Small intestine (tissue), 7 donors: ENCODE measurements at regions not wholly inside any gene's neighbourhood (a gene's known extent, or its start where the extent isn't known, plus 50 kb on each side); places are given as distances from the start of the nearest gene placed in this dataset.

Experiments used
- DNase-seq, 2 donors: peaks; one replicate each; pipeline versions ENCODE4 v3.0.0 to v3.0.0-alpha.2; 2013
- FAIRE-seq: peaks from 2 replicates; lab custom pipeline; 2012; peaks lifted over from hg19 to GRCh38; lab: Jason Lieb, UNC
- H3K27ac ChIP-seq, 3 donors: one replicate each; pipeline ENCODE4 v1.5.1; 2013; ENCODE audit warnings: low read length in 2 of 3, mild to moderate bottlenecking in 2 of 3, control low read depth in 1 of 3, inconsistent platforms in 1 of 3, low read depth in 1 of 3, moderate library complexity in 1 of 3
- H3K27me3 ChIP-seq, 3 donors: one replicate each; pipeline ENCODE4 v1.6.1; 2013; ENCODE audit warnings: low read length in 3 of 3, inconsistent platforms in 1 of 3; ENCODE audit not compliant: control insufficient read depth in 3 of 3, insufficient read depth in 3 of 3
- H3K36me3 ChIP-seq, 3 donors: one replicate each; pipeline ENCODE4 v1.6.1; 2013; ENCODE audit warnings: low read length in 3 of 3, inconsistent platforms in 1 of 3, low read depth in 1 of 3, mild to moderate bottlenecking in 1 of 3, moderate library complexity in 1 of 3; ENCODE audit not compliant: control insufficient read depth in 3 of 3, insufficient read depth in 2 of 3
- H3K4me1 ChIP-seq, 3 donors: one replicate each; pipeline ENCODE4 v1.6.1; 2013; ENCODE audit warnings: low read length in 2 of 3, inconsistent platforms in 1 of 3, low read depth in 1 of 3, mild to moderate bottlenecking in 1 of 3, moderate library complexity in 1 of 3; ENCODE audit not compliant: control insufficient read depth in 3 of 3, insufficient read depth in 2 of 3
- H3K4me3 ChIP-seq, 3 donors: one replicate each; pipeline ENCODE4 v1.5.1; 2013; ENCODE audit warnings: low read length in 3 of 3, control low read depth in 1 of 3, inconsistent platforms in 1 of 3, low read depth in 1 of 3, mild to moderate bottlenecking in 1 of 3, moderate library complexity in 1 of 3
- H3K9me3 ChIP-seq, 2 donors: one replicate each; pipeline ENCODE4 v1.6.1; 2013; ENCODE audit warnings: low read depth in 1 of 2, low read length in 1 of 2; ENCODE audit not compliant: control insufficient read depth in 2 of 2, insufficient read depth in 1 of 2
- WGBS, 3 donors: extraction: QIAGEN DNeasy Blood & Tissue Kit; methylation state at CpG; one replicate each; pipeline ENCODE4 v1.1.7; 2013; 5-methylcytosine and 5-hydroxymethylcytosine counted together
- donor health status: healthy with polysubstance abuse.
- donor health status: control.
- donor health status: control.
- donor health status: Bipolar disorder and iron deficiency.
- donor health status: healthy.

DNA sequence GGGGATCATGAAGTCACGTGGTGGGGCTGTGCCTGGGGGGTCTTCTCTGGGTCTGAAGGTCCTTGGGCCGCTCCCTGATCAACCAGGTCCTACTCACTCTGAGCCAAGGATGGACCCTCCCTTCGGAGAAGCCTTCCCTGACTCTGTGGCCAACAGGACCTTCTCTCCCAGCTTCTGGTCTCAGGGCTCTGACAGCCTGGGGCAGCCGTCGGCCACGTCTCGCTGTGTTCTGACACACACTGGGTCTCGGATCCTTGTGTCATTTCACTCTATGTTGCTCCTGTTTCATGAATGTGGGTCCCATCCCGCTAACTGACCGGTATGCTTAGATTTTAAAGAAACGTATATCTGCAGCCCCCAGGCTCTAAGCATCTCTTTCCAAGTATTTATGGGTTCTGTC is 256.1 kb downstream of the ENGASE start:
- DNase-seq, result no peak
- WGBS, 3 donors, result 59 to 77% (median 72%) methylated on average over 10 to 11 of the region's 11 CpGs
- H3K27me3 ChIP-seq, result peaks cover 0 to 4% (median 0%) of the 10 kb centered on the region in 3 donors
- no peak for FAIRE-seq
- no peak overlapping the region for H3K27ac ChIP-seq
- H3K4me3 ChIP-seq, result no peak overlapping the region
- no peaks in the 10 kb centered on the region for H3K4me1 ChIP-seq
- no peaks in the 10 kb centered on the region for H3K9me3 ChIP-seq
- no peaks in the 10 kb centered on the region for H3K36me3 ChIP-seq

DNA sequence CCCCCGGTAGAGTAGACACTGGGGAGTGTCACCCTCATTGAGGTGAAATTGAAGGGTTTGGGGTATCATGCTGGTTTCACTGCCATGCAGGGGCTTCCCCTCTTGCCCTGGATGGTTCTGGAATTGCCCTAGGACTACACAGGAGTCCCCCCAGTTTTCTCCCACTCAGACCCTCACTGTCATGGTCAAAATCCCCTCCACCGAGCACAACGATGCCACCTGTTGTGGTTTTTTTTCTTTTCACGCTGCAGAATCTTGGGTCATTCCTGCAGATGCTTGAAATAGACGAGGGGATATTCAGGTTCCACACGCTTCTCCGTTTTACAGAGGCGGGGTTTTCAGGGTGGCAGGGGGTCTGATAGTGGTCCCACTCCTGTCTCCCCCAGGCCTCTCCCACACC is 255.6 kb downstream of the ENGASE start:
- H3K36me3 ChIP-seq, result no peaks in the 10 kb centered on the region
- DNase-seq, result no peak
- FAIRE-seq, result no peak
- no peaks in the 10 kb centered on the region for H3K4me1 ChIP-seq
- H3K9me3 ChIP-seq, result no peaks in the 10 kb centered on the region
- peaks cover 0 to 4% (median 0%) of the 10 kb centered on the region in 3 donors for H3K27me3 ChIP-seq
- H3K4me3 ChIP-seq, result no peak overlapping the region
- 80 to 86% (median 81%) methylated on average over 8 of the region's 8 CpGs for WGBS, 3 donors
- H3K27ac ChIP-seq, result no peak overlapping the region

DNA sequence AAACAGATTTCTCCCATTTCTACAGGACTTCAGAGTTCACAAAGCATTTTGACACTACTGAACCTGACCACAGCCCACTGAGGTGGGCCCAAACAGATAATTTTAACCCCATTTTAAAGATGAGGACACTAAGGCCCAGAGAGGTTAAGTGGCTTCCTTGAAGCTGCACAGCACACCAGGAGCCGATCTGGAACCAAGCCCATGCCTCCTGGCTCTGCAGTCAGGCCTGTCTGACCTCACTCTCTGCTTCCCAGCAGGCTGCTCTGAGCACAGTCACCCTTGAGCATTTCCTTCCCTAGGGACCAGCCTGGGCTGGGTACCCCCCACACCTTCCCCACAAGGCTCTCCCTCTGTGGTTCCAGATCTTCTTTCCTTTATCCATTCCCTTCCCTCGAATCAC is 252.2 kb downstream of the ENGASE start:
- no peak overlapping the region for H3K4me3 ChIP-seq
- WGBS, 3 donors, result 38 to 52% (median 47%) methylated on average over 2 of the region's 2 CpGs
- DNase-seq, result no peak
- no peaks in the 10 kb centered on the region for H3K9me3 ChIP-seq
- H3K4me1 ChIP-seq, result no peaks in the 10 kb centered on the region
- no peaks in the 10 kb centered on the region for H3K36me3 ChIP-seq
- no peaks in the 10 kb centered on the region for H3K27me3 ChIP-seq
- no peak overlapping the region for H3K27ac ChIP-seq
- FAIRE-seq, result no peak

DNA sequence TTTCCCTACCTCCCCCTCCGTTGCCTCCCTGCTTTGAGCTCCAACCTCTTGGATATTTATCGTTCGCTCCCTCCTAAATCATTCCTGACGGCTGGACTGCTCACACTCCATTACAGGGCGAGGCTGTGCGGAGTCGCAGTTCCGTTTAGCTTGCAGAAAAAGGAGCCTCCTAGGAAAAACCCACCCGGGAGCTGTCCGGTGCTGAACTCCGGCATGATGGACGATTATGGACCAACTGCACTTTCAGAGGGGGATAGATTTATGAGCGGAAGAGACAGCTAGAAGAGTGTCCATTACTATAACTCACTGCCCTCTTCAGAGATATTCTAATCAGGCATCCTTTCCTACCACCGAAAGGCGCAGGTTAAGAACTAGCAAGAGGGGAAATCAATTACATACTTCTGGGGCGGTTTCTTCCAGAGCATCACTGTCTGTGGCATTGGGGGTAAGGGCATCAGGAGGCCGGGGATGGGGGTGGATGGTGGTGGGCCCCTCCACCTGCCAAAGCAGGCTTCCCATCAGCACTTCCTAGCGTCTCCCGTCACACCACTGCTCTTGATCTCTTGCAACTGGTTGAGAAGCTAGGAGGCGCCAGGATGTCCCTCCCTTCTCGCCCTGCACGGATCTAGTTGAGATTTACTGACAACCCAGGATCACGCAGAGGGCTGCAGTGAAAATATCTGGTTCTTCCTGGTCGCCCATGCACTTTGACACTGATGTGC is 251.2 kb downstream of the ENGASE start:
- no peaks in the 10 kb centered on the region for H3K4me1 ChIP-seq
- peak in 1 of 2 donors; percentile 26 for DNase-seq
- H3K36me3 ChIP-seq, result no peaks in the 10 kb centered on the region
- H3K4me3 ChIP-seq, result no peak overlapping the region
- WGBS, 3 donors, result 36 to 41% (median 39%) methylated on average over 24 of the region's 24 CpGs
- FAIRE-seq, result no peak
- peaks cover 0 to 3% (median 0%) of the 10 kb centered on the region in 3 donors for H3K27me3 ChIP-seq
- no peak overlapping the region for H3K27ac ChIP-seq
- H3K9me3 ChIP-seq, result no peaks in the 10 kb centered on the region

DNA sequence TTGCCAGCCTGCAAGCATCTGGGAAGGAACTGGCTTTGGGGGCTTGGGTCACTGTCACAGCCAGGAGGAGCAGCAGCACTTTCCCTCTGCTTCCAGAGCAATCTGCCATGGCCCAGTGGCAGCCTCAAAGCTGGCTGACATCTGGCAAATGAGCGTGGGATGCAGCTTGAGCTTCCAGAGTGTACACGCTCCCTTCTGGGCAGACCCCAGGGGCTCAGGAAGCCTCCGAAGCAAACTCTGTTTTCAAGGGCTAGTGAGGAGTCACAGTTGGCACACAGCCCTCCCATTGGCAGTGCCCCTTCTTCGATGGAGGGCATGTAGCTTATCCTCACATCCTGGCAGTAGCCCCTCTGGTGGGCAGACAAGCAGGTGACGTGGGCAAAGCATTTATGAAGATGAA is 249.6 kb downstream of the ENGASE start:
- Histone ChIP-seq H3K27me3 (peaks cover 0 to 4% (median 0%) of the 10 kb centered on the region in 3 donors), H3K4me3 (no peak overlapping the region), H3K4me1 (no peaks in the 10 kb centered on the region), H3K9me3 (no peaks in the 10 kb centered on the region), H3K36me3 (no peaks in the 10 kb centered on the region), H3K27ac (no peak overlapping the region)
- WGBS, 3 donors, result 52 to 69% (median 56%) methylated on average over 5 of the region's 5 CpGs
- FAIRE-seq, result no peak
- DNase-seq, result no peak

DNA sequence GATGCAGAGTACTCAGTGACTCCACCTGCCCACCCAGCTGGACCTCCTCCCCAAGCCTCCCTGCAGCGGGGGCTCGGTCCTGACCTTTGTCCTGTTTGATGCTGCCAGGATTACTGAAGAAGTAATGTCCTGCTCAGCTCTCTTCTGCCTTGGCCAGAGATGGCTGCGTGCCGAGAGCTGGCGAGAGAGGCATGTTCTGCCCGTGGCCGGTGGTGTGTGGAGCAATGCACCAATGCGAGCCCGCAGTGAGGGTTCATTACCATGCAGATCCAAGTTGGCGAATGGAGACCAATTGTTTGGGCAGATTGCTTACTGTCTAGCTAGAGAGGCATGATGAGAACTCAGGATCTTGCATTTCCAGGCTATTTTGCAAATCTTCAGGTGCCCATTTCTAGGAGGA is 248.9 kb downstream of the ENGASE start:
- no peaks in the 10 kb centered on the region for H3K4me1 ChIP-seq
- no peak overlapping the region for H3K4me3 ChIP-seq
- no peak overlapping the region for H3K27ac ChIP-seq
- no peaks in the 10 kb centered on the region for H3K36me3 ChIP-seq
- no peaks in the 10 kb centered on the region for H3K9me3 ChIP-seq
- WGBS, 3 donors, result 66 to 74% (median 69%) methylated on average over 10 of the region's 10 CpGs
- H3K27me3 ChIP-seq, result peaks cover 0 to 4% (median 0%) of the 10 kb centered on the region in 3 donors
- DNase-seq (no peak), FAIRE-seq (no peak)

DNA sequence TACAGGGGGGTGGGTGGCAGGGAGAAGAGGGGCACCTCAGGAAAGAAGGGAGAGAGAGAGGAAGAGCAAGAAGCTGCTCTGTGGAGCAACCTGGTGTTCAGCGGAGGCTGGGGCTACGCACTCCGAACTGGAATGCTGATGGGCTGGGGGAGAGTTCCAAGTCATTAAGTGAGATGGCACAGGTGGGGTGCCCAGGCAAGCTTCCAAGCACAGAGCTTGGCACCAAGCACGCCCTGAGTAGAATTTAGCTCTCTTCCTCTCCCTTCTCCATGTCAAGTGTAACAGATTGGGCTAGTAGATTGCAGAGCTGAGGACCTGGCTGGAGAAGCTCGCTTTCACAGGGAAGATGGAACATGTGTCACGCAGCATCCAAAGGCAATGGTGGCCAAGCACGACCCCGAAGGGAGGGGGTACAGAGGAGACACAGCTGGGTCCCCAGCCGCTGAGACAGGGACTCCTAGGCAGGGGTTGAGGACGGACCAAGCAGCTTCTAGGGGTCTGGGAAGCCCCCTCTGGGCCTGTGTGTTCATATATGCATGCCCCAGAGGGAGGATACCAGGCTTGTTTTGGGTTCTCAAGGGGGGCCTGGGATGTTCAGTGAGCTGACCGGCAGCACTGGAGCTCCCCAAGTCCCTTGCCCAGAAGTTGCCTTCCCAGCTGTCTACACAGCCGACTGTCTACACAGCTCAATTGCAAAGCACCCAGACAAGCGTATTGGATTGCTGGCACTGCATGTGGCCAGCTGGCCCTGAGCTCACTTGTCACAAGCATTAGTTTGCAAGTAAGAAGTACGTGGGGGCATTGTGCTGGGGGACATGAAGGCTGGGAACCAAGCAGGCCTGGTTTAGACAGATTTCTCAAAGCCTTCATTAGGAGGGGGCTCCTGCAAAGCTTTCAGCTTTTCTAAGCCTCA is 247.8 kb downstream of the ENGASE start:
- FAIRE-seq (no peak), DNase-seq (no peak)
- H3K27me3 ChIP-seq, result peaks cover 0 to 4% (median 4%) of the 10 kb centered on the region in 3 donors
- H3K4me3 ChIP-seq, result no peak overlapping the region
- no peaks in the 10 kb centered on the region for H3K9me3 ChIP-seq
- 66 to 78% (median 68%) methylated on average over 14 of the region's 14 CpGs for WGBS, 3 donors
- H3K36me3 ChIP-seq, result no peaks in the 10 kb centered on the region
- no peaks in the 10 kb centered on the region for H3K4me1 ChIP-seq
- no peak overlapping the region for H3K27ac ChIP-seq

DNA sequence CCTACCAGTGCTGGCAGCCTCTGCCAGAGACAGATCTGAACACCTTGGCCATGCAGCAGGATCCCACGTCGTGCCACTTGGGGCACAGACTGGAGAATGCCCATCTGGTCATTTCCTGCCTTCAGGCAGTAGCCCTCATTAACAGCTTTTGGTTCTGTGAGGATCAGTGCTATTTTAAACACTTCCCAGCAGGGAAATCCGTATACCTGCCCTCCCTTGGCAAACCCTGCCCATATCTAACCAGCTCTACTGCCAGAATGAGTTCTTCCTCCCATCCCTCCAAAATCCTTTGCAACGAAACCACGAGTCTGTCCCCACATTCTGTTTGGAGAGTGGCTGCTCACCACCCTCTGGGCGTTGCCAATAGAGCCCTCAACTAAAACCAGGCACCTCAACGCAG is 245.7 kb downstream of the ENGASE start:
- Histone ChIP-seq H3K4me3 (no peak overlapping the region), H3K4me1 (no peaks in the 10 kb centered on the region), H3K27ac (no peak overlapping the region), H3K27me3 (peaks cover 0 to 13% (median 6%) of the 10 kb centered on the region in 3 donors), H3K36me3 (no peaks in the 10 kb centered on the region), H3K9me3 (no peaks in the 10 kb centered on the region)
- 46 to 61% (median 47%) methylated on average over 7 of the region's 7 CpGs for WGBS, 3 donors
- no peak for DNase-seq
- FAIRE-seq, result no peak
